ENCODE measurements at regions not wholly inside any gene's neighbourhood (a gene's known extent, or its start where the extent isn't known, plus 50 kb on each side); places are given as distances from the start of the nearest gene placed in this dataset.

DNA sequence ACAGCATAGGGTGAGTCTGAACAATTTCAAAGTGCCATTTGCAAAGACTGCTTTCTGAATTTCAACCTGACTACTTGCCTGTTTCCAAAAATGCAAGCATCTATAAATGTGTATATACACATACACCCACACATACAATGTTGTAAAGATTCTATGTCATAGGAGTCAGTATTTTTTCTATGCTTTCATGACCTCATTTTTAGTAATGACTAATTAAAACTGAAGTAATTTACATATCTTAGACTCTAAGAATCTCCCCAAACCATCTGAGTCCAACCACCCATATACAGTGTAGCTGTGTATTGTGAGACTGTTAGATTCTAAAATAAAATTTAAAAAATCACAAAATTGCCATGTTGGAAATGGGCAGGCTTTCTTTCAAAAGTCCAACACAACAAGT is 162.0 kb upstream of the STK17B start:
- H3K27me3 ChIP-seq (ENCODE audit: insufficient read depth, insufficient read length), result no peaks in the 10 kb centered on the region
- no peak for DNase-seq (ENCODE audit: low read depth, low spot score)
- no peaks in the 10 kb centered on the region for H3K4me1 ChIP-seq (ENCODE audit: insufficient read depth, insufficient read length)
- H3K4me3 ChIP-seq (ENCODE audit: insufficient read length, low read depth), result no peak overlapping the region
- H3K36me3 ChIP-seq (ENCODE audit: insufficient read depth, insufficient read length, low read length), result no peaks in the 10 kb centered on the region
- H3K9me3 ChIP-seq (ENCODE audit: insufficient read depth, low read length), result no peaks in the 10 kb centered on the region
- H3K9ac ChIP-seq (ENCODE audit: insufficient read length, low read depth), result no peak overlapping the region
- TF ChIP-seq YY1 (IDR thresholded peaks at IDR 0.05; ENCODE audit: insufficient read depth, insufficient read length), result no peak
- no peak for TF ChIP-seq ZNF274 (IDR thresholded peaks at IDR 0.05; ENCODE audit: low read depth, low read length)
- TF ChIP-seq SUZ12 (IDR thresholded peaks at IDR 0.05; ENCODE audit: extremely low read depth, insufficient read depth, insufficient read length), result no peak

DNA sequence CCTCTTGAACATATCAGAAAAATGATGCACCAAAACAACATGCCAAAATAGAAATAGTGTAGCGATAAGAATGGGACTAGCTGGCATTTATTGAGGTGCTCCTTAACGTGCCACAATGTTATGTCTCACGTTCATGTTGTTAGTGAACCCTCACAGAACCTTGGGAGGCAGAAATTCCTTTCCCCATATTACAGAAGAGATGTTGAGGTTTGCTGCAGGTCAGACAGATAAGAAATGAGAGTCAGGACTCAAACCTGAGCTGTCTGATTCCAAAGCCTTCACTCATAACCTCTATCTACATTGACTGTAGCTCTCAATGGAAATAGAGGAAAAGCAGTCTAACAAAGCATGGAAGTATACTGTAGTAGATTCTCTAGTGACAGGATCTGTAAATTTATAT is 163.3 kb upstream of the STK17B start:
- TF ChIP-seq ZNF274 (IDR thresholded peaks at IDR 0.05; ENCODE audit: low read depth, low read length) (no peak), SUZ12 (IDR thresholded peaks at IDR 0.05; ENCODE audit: extremely low read depth, insufficient read depth, insufficient read length) (no peak), YY1 (IDR thresholded peaks at IDR 0.05; ENCODE audit: insufficient read depth, insufficient read length) (no peak)
- Histone ChIP-seq H3K4me3 (ENCODE audit: insufficient read length, low read depth) (no peak overlapping the region), H3K4me1 (ENCODE audit: insufficient read depth, insufficient read length) (no peaks in the 10 kb centered on the region), H3K9ac (ENCODE audit: insufficient read length, low read depth) (no peak overlapping the region), H3K27me3 (ENCODE audit: insufficient read depth, insufficient read length) (no peaks in the 10 kb centered on the region), H3K9me3 (ENCODE audit: insufficient read depth, low read length) (no peaks in the 10 kb centered on the region), H3K36me3 (ENCODE audit: insufficient read depth, insufficient read length, low read length) (no peaks in the 10 kb centered on the region)
- DNase-seq (ENCODE audit: low read depth, low spot score), result no peak

GRCh38 chr2:196335221-196335634 is 163.8 kb upstream of the STK17B start:
- no peaks in the 10 kb centered on the region for H3K9me3 ChIP-seq (ENCODE audit: insufficient read depth, low read length)
- no peak overlapping the region for H3K4me3 ChIP-seq (ENCODE audit: insufficient read length, low read depth)
- H3K27me3 ChIP-seq (ENCODE audit: insufficient read depth, insufficient read length), result no peaks in the 10 kb centered on the region
- TF ChIP-seq ZNF274 (IDR thresholded peaks at IDR 0.05; ENCODE audit: low read depth, low read length) (no peak), YY1 (IDR thresholded peaks at IDR 0.05; ENCODE audit: insufficient read depth, insufficient read length) (no peak), SUZ12 (IDR thresholded peaks at IDR 0.05; ENCODE audit: extremely low read depth, insufficient read depth, insufficient read length) (no peak)
- no peak overlapping the region for H3K9ac ChIP-seq (ENCODE audit: insufficient read length, low read depth)
- H3K36me3 ChIP-seq (ENCODE audit: insufficient read depth, insufficient read length, low read length), result no peaks in the 10 kb centered on the region
- H3K4me1 ChIP-seq (ENCODE audit: insufficient read depth, insufficient read length), result no peaks in the 10 kb centered on the region
- DNase-seq (ENCODE audit: low read depth, low spot score), result peak; percentile 66

DNA sequence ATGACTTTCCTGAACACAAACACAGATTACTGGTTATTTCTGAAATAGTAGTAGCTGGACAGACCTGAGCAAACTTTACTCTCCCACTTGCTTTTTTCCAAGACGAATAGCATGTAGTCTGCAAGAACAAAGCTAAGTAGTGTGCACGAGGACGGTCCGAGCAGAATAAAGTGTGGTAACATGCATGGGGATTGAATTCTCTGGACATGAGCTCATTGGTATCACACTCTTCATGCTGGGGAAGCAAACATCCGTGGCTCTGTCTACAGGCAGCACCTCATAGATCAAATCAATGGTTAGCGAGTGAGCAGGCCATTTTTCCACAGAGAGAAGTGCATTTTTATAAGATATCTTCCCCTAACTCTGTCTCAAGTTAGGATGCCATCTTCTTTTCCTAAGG is 164.8 kb upstream of the STK17B start:
- H3K4me3 ChIP-seq (ENCODE audit: insufficient read length, low read depth), result no peak overlapping the region

GRCh38 chr2:196336715-196337114 is 165.3 kb upstream of the STK17B start:
- no peak overlapping the region for H3K4me3 ChIP-seq (ENCODE audit: insufficient read length, low read depth)
- no peaks in the 10 kb centered on the region for H3K9me3 ChIP-seq (ENCODE audit: insufficient read depth, low read length)
- no peaks in the 10 kb centered on the region for H3K27me3 ChIP-seq (ENCODE audit: insufficient read depth, insufficient read length)
- H3K36me3 ChIP-seq (ENCODE audit: insufficient read depth, insufficient read length, low read length), result no peaks in the 10 kb centered on the region
- no peak for DNase-seq (ENCODE audit: low read depth, low spot score)
- H3K4me1 ChIP-seq (ENCODE audit: insufficient read depth, insufficient read length), result no peaks in the 10 kb centered on the region
- H3K9ac ChIP-seq (ENCODE audit: insufficient read length, low read depth), result no peak overlapping the region
- no peak for TF ChIP-seq YY1 (IDR thresholded peaks at IDR 0.05; ENCODE audit: insufficient read depth, insufficient read length)
- no peak for TF ChIP-seq ZNF274 (IDR thresholded peaks at IDR 0.05; ENCODE audit: low read depth, low read length)
- no peak for TF ChIP-seq SUZ12 (IDR thresholded peaks at IDR 0.05; ENCODE audit: extremely low read depth, insufficient read depth, insufficient read length)

More for the DNA sequence above, 164.8 kb upstream of the STK17B start:
- Histone ChIP-seq H3K9ac (ENCODE audit: insufficient read length, low read depth) (no peak overlapping the region), H3K27me3 (ENCODE audit: insufficient read depth, insufficient read length) (no peaks in the 10 kb centered on the region), H3K4me1 (ENCODE audit: insufficient read depth, insufficient read length) (no peaks in the 10 kb centered on the region), H3K36me3 (ENCODE audit: insufficient read depth, insufficient read length, low read length) (no peaks in the 10 kb centered on the region), H3K9me3 (ENCODE audit: insufficient read depth, low read length) (no peaks in the 10 kb centered on the region)
- DNase-seq (ENCODE audit: low read depth, low spot score), result no peak
- no peak for TF ChIP-seq SUZ12 (IDR thresholded peaks at IDR 0.05; ENCODE audit: extremely low read depth, insufficient read depth, insufficient read length)
- TF ChIP-seq ZNF274 (IDR thresholded peaks at IDR 0.05; ENCODE audit: low read depth, low read length), result no peak
- no peak for TF ChIP-seq YY1 (IDR thresholded peaks at IDR 0.05; ENCODE audit: insufficient read depth, insufficient read length)

DNA sequence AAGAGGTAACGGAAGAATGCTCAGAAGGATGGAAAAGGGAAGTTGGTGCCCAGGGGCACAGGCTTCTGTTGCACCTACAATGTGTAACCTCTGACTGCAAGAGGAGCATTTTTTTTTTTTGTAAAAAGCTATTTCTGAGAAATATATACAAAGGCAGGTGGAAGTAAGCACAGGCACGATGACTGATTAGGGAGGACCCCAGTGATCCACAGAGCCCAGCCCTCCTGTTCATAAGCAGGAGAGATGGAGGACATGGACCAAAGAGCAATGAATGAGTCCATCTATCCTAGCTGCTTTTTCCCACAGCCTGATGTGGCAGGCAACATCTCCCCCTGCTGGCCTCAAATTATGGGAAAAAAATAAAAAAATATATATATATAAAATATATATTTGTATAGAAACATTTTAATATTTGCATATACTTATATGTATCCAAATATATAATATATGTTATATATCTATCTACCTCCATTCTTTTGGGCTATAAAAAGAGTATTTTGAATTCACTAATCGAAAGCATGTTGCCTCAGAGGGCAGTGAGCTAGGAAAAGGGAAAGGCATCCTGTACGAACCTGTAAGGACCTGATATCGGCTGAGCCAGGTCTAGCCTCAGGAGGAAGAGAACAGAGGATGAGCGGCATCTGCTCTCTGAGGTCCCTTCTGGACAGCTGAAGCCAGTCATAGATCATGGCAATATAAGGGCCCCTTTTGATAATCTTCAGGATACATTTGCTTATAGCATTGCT is 166.0 kb upstream of the STK17B start:
- TF ChIP-seq ZNF274 (IDR thresholded peaks at IDR 0.05; ENCODE audit: low read depth, low read length) (no peak), SUZ12 (IDR thresholded peaks at IDR 0.05; ENCODE audit: extremely low read depth, insufficient read depth, insufficient read length) (no peak), YY1 (IDR thresholded peaks at IDR 0.05; ENCODE audit: insufficient read depth, insufficient read length) (no peak)
- H3K4me1 ChIP-seq (ENCODE audit: insufficient read depth, insufficient read length), result no peaks in the 10 kb centered on the region
- no peak overlapping the region for H3K4me3 ChIP-seq (ENCODE audit: insufficient read length, low read depth)
- no peaks in the 10 kb centered on the region for H3K9me3 ChIP-seq (ENCODE audit: insufficient read depth, low read length)
- H3K36me3 ChIP-seq (ENCODE audit: insufficient read depth, insufficient read length, low read length), result no peaks in the 10 kb centered on the region
- H3K27me3 ChIP-seq (ENCODE audit: insufficient read depth, insufficient read length), result no peaks in the 10 kb centered on the region
- no peak overlapping the region for H3K9ac ChIP-seq (ENCODE audit: insufficient read length, low read depth)
- no peak for DNase-seq (ENCODE audit: low read depth, low spot score)

GRCh38 chr2:196338440-196338839 is 167.1 kb upstream of the STK17B start:
- H3K9ac ChIP-seq (ENCODE audit: insufficient read length, low read depth), result no peak overlapping the region
- H3K9me3 ChIP-seq (ENCODE audit: insufficient read depth, low read length), result no peaks in the 10 kb centered on the region
- H3K4me1 ChIP-seq (ENCODE audit: insufficient read depth, insufficient read length), result no peaks in the 10 kb centered on the region
- no peak for TF ChIP-seq ZNF274 (IDR thresholded peaks at IDR 0.05; ENCODE audit: low read depth, low read length)
- no peak for TF ChIP-seq SUZ12 (IDR thresholded peaks at IDR 0.05; ENCODE audit: extremely low read depth, insufficient read depth, insufficient read length)
- TF ChIP-seq YY1 (IDR thresholded peaks at IDR 0.05; ENCODE audit: insufficient read depth, insufficient read length), result no peak
- H3K27me3 ChIP-seq (ENCODE audit: insufficient read depth, insufficient read length), result no peaks in the 10 kb centered on the region
- DNase-seq (ENCODE audit: low read depth, low spot score), result no peak
- H3K4me3 ChIP-seq (ENCODE audit: insufficient read length, low read depth), result no peak overlapping the region
- no peaks in the 10 kb centered on the region for H3K36me3 ChIP-seq (ENCODE audit: insufficient read depth, insufficient read length, low read length)
